DOHH2 (cell line): ENCODE measurements at regions not wholly inside any gene's neighbourhood (a gene's known extent, or its start where the extent isn't known, plus 50 kb on each side); places are given as distances from the start of the nearest gene placed in this dataset.

Experiments
- H3F3A ChIP-seq: fragments of 200-600 bp; sonication (generic), shearing (Covaris generic); 2 replicates; pipeline ENCODE4 v1.6.0; 2016; ENCODE audit warnings: antibody characterized with exemption, mild to moderate bottlenecking; ENCODE audit not compliant: control insufficient read depth, insufficient read depth
- H3K27ac ChIP-seq: fragments of 200-600 bp; sonication (generic); 2 replicates; pipeline ENCODE4 v1.5.1; 2014; ENCODE audit warnings: low read depth, mild to moderate bottlenecking, low read length, moderate library complexity
- H3K27me3 ChIP-seq: fragments of 200-600 bp; sonication (generic); 2 replicates; pipeline ENCODE4 v1.6.1; 2014; ENCODE audit warnings: mild to moderate bottlenecking, low read length, mixed read lengths; ENCODE audit not compliant: control insufficient read depth
- H3K36me3 ChIP-seq: fragments of 200-600 bp; sonication (generic); 2 replicates; pipeline ENCODE4 v1.6.1; 2014; ENCODE audit warnings: mild to moderate bottlenecking, low read length, moderate library complexity, mixed read lengths; ENCODE audit not compliant: control insufficient read depth
- H3K4me1 ChIP-seq: fragments of 200-600 bp; sonication (generic); 2 replicates; pipeline ENCODE4 v1.6.1; 2014; ENCODE audit warnings: mild to moderate bottlenecking, low read length, mixed read lengths; ENCODE audit not compliant: control insufficient read depth
- H3K4me2 ChIP-seq: fragments of 200-600 bp; sonication (generic); 2 replicates; pipeline ENCODE4 v1.6.0; 2014; ENCODE audit warnings: mild to moderate bottlenecking, low read length, moderate library complexity
- H3K4me3 ChIP-seq: fragments of 200-600 bp; sonication (generic); 2 replicates; pipeline ENCODE4 v1.5.1; 2014; ENCODE audit warnings: mild to moderate bottlenecking, low read length, mixed read lengths
- H3K79me2 ChIP-seq: fragments of 200-600 bp; sonication (generic); 2 replicates; pipeline ENCODE4 v1.6.1; 2014; ENCODE audit warnings: mild to moderate bottlenecking, low read length, mixed read lengths; ENCODE audit not compliant: control insufficient read depth
- H3K9me2 ChIP-seq: fragments of 200-600 bp; sonication (generic); replicated peaks from 2 replicates; pipeline ENCODE4 v1.6.1; 2014; ENCODE audit warnings: mild to moderate bottlenecking, low read length, mixed read lengths; ENCODE audit not compliant: control insufficient read depth
- H3K9me3 ChIP-seq: fragments of 200-600 bp; sonication (generic); 2 replicates; pipeline ENCODE4 v1.6.1; 2014; ENCODE audit warnings: antibody characterized with exemption, low read length, mixed read lengths; ENCODE audit not compliant: control insufficient read depth, insufficient read depth
- H4K20me1 ChIP-seq: fragments of 200-600 bp; sonication (generic); 2 replicates; pipeline ENCODE4 v1.6.0; 2014; ENCODE audit warnings: low read depth, mild to moderate bottlenecking, antibody characterized with exemption, low read length, moderate library complexity; ENCODE audit not compliant: control insufficient read depth, insufficient read depth
- EZH2phosphoT487 ChIP-seq: fragments of 200-600 bp; sonication (generic); IDR thresholded peaks from 2 replicates; pipeline ENCODE4 v1.6.1; 2017; ENCODE audit warnings: borderline replicate concordance, mild to moderate bottlenecking, antibody characterized with exemption, low read length, moderate library complexity, mixed read lengths
- TF ChIP-seq, protein P1 (sequence below): fragments of 200-600 bp; sonication (generic); IDR thresholded peaks from one replicate; pipeline ENCODE4 v1.5.1; 2014; ENCODE audit warnings: antibody characterized with exemption, mild to moderate bottlenecking, low read depth, low read length; ENCODE audit not compliant: poor library complexity, severe bottlenecking

DNA sequence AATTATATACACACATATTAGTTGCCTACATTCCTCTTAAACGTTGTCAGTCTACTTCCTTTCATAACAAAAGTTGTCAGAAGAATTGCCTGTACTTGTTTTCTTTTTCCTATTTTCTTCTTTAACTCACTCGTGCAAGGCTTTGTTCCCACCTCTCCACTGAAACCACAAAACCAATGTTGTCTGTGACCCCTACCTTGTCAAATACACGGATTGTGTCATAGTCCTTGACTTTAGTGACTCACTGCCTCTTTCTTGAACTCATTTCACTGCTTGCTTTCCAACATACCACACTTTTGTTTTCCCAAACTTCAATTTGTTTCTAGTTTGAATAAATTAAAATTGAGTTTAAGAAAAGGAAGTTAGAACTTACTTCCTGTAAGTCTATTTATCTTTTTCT, 283.9 kb upstream of the AGA start:
- no peak for TF ChIP-seq EZH2phosphoT487
- TF ChIP-seq, protein P1, sequence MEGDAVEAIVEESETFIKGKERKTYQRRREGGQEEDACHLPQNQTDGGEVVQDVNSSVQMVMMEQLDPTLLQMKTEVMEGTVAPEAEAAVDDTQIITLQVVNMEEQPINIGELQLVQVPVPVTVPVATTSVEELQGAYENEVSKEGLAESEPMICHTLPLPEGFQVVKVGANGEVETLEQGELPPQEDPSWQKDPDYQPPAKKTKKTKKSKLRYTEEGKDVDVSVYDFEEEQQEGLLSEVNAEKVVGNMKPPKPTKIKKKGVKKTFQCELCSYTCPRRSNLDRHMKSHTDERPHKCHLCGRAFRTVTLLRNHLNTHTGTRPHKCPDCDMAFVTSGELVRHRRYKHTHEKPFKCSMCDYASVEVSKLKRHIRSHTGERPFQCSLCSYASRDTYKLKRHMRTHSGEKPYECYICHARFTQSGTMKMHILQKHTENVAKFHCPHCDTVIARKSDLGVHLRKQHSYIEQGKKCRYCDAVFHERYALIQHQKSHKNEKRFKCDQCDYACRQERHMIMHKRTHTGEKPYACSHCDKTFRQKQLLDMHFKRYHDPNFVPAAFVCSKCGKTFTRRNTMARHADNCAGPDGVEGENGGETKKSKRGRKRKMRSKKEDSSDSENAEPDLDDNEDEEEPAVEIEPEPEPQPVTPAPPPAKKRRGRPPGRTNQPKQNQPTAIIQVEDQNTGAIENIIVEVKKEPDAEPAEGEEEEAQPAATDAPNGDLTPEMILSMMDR: no peak
- Histone ChIP-seq H3F3A (no peaks in the 10 kb centered on the region), H3K4me1 (no peaks in the 10 kb centered on the region), H3K4me2 (no peak overlapping the region), H4K20me1 (no peaks in the 10 kb centered on the region), H3K4me3 (no peak overlapping the region), H3K27me3 (no peaks in the 10 kb centered on the region), H3K27ac (no peak overlapping the region), H3K79me2 (no peaks in the 10 kb centered on the region), H3K36me3 (no peaks in the 10 kb centered on the region), H3K9me3 (no peaks in the 10 kb centered on the region), H3K9me2 (no peaks in the 10 kb centered on the region)

DNA sequence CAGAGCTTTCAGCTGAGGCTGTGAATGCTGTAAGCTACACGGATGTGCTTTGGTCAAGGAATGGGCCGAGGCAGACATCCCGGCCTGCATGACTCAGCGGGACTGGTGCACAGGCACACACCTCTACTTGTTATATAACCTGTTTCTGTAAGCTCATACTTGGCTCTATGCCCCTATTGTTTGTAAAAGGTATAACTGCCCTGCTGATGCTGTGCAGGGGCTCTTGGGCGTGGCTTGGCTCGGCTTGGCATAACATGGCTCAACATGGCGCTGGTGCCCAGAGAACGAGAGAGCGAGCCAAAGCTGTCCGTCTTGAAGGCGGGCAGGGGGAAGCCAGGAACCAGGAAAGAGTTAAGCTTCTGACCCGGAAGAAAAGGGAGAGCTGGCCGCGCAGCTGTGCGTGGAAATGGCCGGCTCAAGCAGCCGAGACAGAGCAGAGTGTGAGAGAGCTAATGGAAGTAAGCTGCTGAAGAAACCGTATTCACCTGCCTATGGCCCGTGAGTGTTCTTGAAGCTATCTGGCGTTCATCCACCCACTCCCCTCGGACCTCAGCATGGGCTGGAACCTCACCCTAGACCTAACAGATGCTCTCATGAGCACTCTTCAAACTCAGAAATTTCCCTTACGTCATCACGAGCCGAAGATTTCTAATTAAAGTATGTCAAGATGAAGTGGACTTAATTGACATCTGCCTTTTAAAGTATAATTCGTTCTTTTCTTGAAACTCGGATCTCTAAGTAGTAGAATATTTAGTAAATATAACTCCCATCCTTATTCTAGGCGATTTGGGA, 286.3 kb upstream of the AGA start:
- Histone ChIP-seq H3K4me1 (no peaks in the 10 kb centered on the region), H3K4me2 (no peak overlapping the region), H4K20me1 (no peaks in the 10 kb centered on the region), H3K27me3 (no peaks in the 10 kb centered on the region), H3K9me2 (0 out of 2 replicates have a peak, but pooled peaks cover 2% of the 10 kb centered on the region), H3K79me2 (no peaks in the 10 kb centered on the region), H3K4me3 (no peak overlapping the region), H3F3A (no peaks in the 10 kb centered on the region), H3K27ac (no peak overlapping the region), H3K36me3 (no peaks in the 10 kb centered on the region), H3K9me3 (no peaks in the 10 kb centered on the region)
- no peak for TF ChIP-seq EZH2phosphoT487
- TF ChIP-seq, protein P1: no peak

DNA sequence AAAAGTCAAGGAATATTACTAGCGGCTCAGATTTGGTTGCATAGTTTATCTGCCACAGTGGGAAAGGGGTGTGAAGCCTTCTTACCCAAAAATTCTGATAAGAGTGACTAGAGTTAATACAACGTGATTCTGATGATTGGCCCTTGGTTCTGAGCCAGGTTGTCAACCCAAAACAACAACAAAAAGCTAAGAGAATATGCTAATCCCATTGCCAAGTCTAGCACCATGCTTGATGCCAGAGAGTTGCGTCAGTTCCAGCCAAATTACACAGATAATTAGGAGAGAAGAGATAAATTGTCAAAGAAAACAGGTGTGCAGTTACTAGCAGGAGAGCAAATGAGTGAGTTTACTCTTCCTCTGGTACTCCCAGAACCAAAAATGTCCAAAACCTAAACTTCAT, 287.4 kb upstream of the AGA start:
- no peak overlapping the region for H3K4me3 ChIP-seq
- H3K4me2 ChIP-seq: no peak overlapping the region
- 0 out of 2 replicates have a peak, but pooled peaks cover 2% of the 10 kb centered on the region for H3K9me2 ChIP-seq
- no peaks in the 10 kb centered on the region for H3K79me2 ChIP-seq
- H4K20me1 ChIP-seq: no peaks in the 10 kb centered on the region
- H3K9me3 ChIP-seq: no peaks in the 10 kb centered on the region
- no peak for TF ChIP-seq EZH2phosphoT487
- TF ChIP-seq, protein P1: no peak
- no peaks in the 10 kb centered on the region for H3F3A ChIP-seq
- H3K4me1 ChIP-seq: no peaks in the 10 kb centered on the region
- H3K27me3 ChIP-seq: no peaks in the 10 kb centered on the region
- no peak overlapping the region for H3K27ac ChIP-seq
- H3K36me3 ChIP-seq: no peaks in the 10 kb centered on the region
